ENCODE measurements at regions not wholly inside any gene's neighbourhood (a gene's known extent, or its start where the extent isn't known, plus 50 kb on each side); places are given as distances from the start of the nearest gene placed in this dataset.

DNA sequence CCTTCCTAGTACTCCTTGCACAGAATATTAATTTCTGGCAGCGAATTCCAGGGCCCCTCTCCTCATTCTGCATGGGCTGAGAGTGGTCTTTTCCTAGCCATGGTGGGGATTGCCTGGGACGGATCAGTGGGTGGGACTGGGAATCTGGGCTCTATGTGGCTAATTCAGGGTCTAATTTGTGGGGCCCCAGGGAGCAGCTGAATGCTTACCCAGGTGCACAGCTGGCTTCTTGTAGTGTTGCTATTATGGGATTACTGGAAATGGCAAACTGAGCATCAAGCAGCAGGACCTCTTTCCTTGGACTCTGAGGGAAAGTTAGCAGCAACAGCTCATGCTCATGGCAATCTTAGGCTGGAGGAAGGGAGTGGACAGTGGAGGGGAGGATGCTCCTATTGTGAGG lies 187.1 kb upstream of the CACNA1E start:
- TF ChIP-seq, protein P1, sequence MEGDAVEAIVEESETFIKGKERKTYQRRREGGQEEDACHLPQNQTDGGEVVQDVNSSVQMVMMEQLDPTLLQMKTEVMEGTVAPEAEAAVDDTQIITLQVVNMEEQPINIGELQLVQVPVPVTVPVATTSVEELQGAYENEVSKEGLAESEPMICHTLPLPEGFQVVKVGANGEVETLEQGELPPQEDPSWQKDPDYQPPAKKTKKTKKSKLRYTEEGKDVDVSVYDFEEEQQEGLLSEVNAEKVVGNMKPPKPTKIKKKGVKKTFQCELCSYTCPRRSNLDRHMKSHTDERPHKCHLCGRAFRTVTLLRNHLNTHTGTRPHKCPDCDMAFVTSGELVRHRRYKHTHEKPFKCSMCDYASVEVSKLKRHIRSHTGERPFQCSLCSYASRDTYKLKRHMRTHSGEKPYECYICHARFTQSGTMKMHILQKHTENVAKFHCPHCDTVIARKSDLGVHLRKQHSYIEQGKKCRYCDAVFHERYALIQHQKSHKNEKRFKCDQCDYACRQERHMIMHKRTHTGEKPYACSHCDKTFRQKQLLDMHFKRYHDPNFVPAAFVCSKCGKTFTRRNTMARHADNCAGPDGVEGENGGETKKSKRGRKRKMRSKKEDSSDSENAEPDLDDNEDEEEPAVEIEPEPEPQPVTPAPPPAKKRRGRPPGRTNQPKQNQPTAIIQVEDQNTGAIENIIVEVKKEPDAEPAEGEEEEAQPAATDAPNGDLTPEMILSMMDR (IDR thresholded peaks at IDR 0.05; ENCODE audit: low read length): no peak
- no peak for TF ChIP-seq EZH2 (optimal IDR thresholded peaks at IDR 0.05; ENCODE audit: low read depth, low read length)

Measured in MM.1S (cell line).